GM12878 (cell line): ENCODE measurements at regions not wholly inside any gene's neighbourhood (a gene's known extent, or its start where the extent isn't known, plus 50 kb on each side); places are given as distances from the start of the nearest gene placed in this dataset.

Experiments
- ATAC-seq: fragments of 200-7000 bp; cut with Tn5 transposase; 3 replicates; pipeline ENCODE4 v1.9.1; 2020; ENCODE audit warnings: mild to moderate bottlenecking, moderate library complexity
- BruUV-seq: library from RNA; stranded (reverse); fragments of 400-500 nt; replicated peaks from 2 replicates; lab custom pipeline; 2021; lab: Mats Ljungman, UMichigan
- CTCF ChIA-PET: fragments of 300-600 bp; sonication (Branson Sonifier 250); formaldehyde crosslinking; extraction: SDS; loops from one replicate; lab custom pipeline; 2021; ENCODE audit warnings: inconsistent platforms; lab: Yijun Ruan, JAX
- POLR2A ChIA-PET: fragments of 350-600 bp; formaldehyde crosslinking; extraction: SDS; loops from one replicate; lab custom pipeline; 2021; ENCODE audit warnings: inconsistent platforms; lab: Charles Lee
- RAD21 ChIA-PET: fragments of 300-600 bp; sonication (Branson Sonifier 250); formaldehyde crosslinking; loops from one replicate; lab custom pipeline; 2023; ENCODE audit warnings: antibody characterized with exemption; ENCODE audit not compliant: unreplicated experiment; lab: Charles Lee
- SMC1A ChIA-PET: fragments of 300-600 bp; sonication (Branson Sonifier 250); formaldehyde crosslinking; loops from one replicate; lab custom pipeline; 2023; ENCODE audit not compliant: unreplicated experiment, uncharacterized antibody; lab: Charles Lee
- DNase-seq: peaks from one replicate; pipeline ENCODE4 v3.0.0-alpha.2; 2011; ENCODE audit warnings: low read depth, low spot score
- FAIRE-seq: peaks from 3 replicates; lab custom pipeline; 2011; peaks lifted over from hg19 to GRCh38; lab: Jason Lieb, UNC
- H2AFZ ChIP-seq: 2 replicates; pipeline ENCODE4 v1.6.0; 2011; ENCODE audit warnings: low read depth, low read length, control low read depth; ENCODE audit not compliant: control insufficient read depth
- H3K27ac ChIP-seq: 2 replicates; pipeline ENCODE4 v1.5.1; 2011; ENCODE audit warnings: control low read depth; ENCODE audit not compliant: control insufficient read depth, insufficient read depth
- H3K27me3 ChIP-seq, 2 experiments: replicated peaks in 1 of 2; 2 replicates each; pipeline versions ENCODE4 v1.6.0 to v1.6.1; 2011; ENCODE audit warnings: low read length in 1 of 2; ENCODE audit not compliant: control insufficient read depth in 2 of 2, insufficient read depth in 2 of 2
- H3K36me3 ChIP-seq, 2 experiments: 2 replicates each; pipeline ENCODE4 v1.5.1; 2011; ENCODE audit warnings: low read length in 1 of 2; ENCODE audit not compliant: control insufficient read depth in 2 of 2, insufficient read depth in 2 of 2
- H3K4me1 ChIP-seq: 2 replicates; pipeline ENCODE4 v1.6.1; 2011; ENCODE audit warnings: mild to moderate bottlenecking, low read length, moderate library complexity, mixed read lengths; ENCODE audit not compliant: control insufficient read depth, insufficient read depth
- H3K4me2 ChIP-seq: 2 replicates; pipeline ENCODE4 v1.6.0; 2011; ENCODE audit warnings: control low read depth; ENCODE audit not compliant: control insufficient read depth, insufficient read depth
- H3K4me3 ChIP-seq: fragments of 200-600 bp; sonication (generic); 2 replicates; pipeline ENCODE4 v1.5.1; 2016
- H3K79me2 ChIP-seq: 2 replicates; pipeline ENCODE4 v1.6.0; 2011; ENCODE audit warnings: low read length; ENCODE audit not compliant: control insufficient read depth, insufficient read depth
- H3K9ac ChIP-seq: 2 replicates; pipeline ENCODE4 v1.8.0; 2011; ENCODE audit warnings: low read length, control low read depth, mixed read lengths; ENCODE audit not compliant: control insufficient read depth, insufficient read depth
- H3K9me3 ChIP-seq: replicated peaks from 3 replicates; pipeline ENCODE4 v1.5.1; 2011; ENCODE audit warnings: mild to moderate bottlenecking, low read length; ENCODE audit not compliant: control insufficient read depth, insufficient read depth
- H4K20me1 ChIP-seq: 2 replicates; pipeline ENCODE4 v1.6.0; 2011; ENCODE audit not compliant: control insufficient read depth, insufficient read depth
- CTCF ChIP-seq, 3 experiments: IDR thresholded peaks in 2 of 3; conservative IDR thresholded peaks in 1 of 3; 2 replicates each; pipeline ENCODE4 v1.5.1; 2011; ENCODE audit warnings: low read depth in 3 of 3, low read length in 3 of 3, mild to moderate bottlenecking in 3 of 3, control low read depth in 2 of 3, moderate library complexity in 2 of 3, inconsistent platforms in 1 of 3, mixed read lengths in 1 of 3; ENCODE audit not compliant: control insufficient read depth in 2 of 3, insufficient read depth in 1 of 3; ENCODE audit errors: extremely low read depth in 1 of 3
- FOS ChIP-seq: IDR thresholded peaks from 3 replicates; pipeline ENCODE4 v1.6.1; 2011; ENCODE audit warnings: borderline replicate concordance; ENCODE audit not compliant: insufficient read length; ENCODE audit errors: extremely low read depth
- PKNOX1 ChIP-seq: fragments of 450-650 bp; IDR thresholded peaks from 2 replicates; pipeline ENCODE4 v1.6.1; 2016; ENCODE audit warnings: mild to moderate bottlenecking
- RAD21 ChIP-seq: IDR thresholded peaks from 2 replicates; pipeline ENCODE4 v1.6.1; 2011; ENCODE audit warnings: mild to moderate bottlenecking, low read depth, low read length, moderate library complexity; ENCODE audit not compliant: insufficient read depth
- SMC3 ChIP-seq: IDR thresholded peaks from 2 replicates; pipeline ENCODE4 v1.6.1; 2011; ENCODE audit warnings: low read length, improper control_type of control experiment, borderline replicate concordance
- TCF3 ChIP-seq: IDR thresholded peaks from 2 replicates; pipeline ENCODE4 v1.6.1; 2012; ENCODE audit warnings: low read depth, mild to moderate bottlenecking, low read length, borderline replicate concordance; ENCODE audit not compliant: insufficient read depth
- WRNIP1 ChIP-seq: IDR thresholded peaks from 2 replicates; pipeline ENCODE4 v1.6.1; 2011; ENCODE audit warnings: low read depth, low read length, improper control_type of control experiment, borderline replicate concordance
- ZNF687 ChIP-seq: fragments of 450-650 bp; IDR thresholded peaks from 2 replicates; pipeline ENCODE4 v1.6.1; 2017; ENCODE audit warnings: mild to moderate bottlenecking, moderate library complexity
- WGBS: methylation state at CpG from one replicate; pipeline ENCODE4 v1.1.6; 2016; ENCODE audit warnings: low lambda C conversion rate; ENCODE audit not compliant: insufficient replicate concordance, insufficient coverage; ENCODE audit errors: missing lambda C conversion rate; 5-methylcytosine and 5-hydroxymethylcytosine counted together
- in situ Hi-C: fragments of 300-500 bp; cut with MboI; formaldehyde crosslinking; loops from 9 replicates; pipeline ENCODE4 v1.14.3; 2018; ENCODE audit warnings: mixed read lengths
- intact Hi-C: fragments of 100-400 bp; cut with micrococcal nuclease; formaldehyde crosslinking; loops from one replicate; pipeline ENCODE4 v1.14.2; 2022; ENCODE audit not compliant: unreplicated experiment

- Histone ChIP-seq H4K20me1 (no peaks in the 10 kb centered on the region), H3K27me3 (peaks cover 2 to 4% of the 10 kb centered on the region in 2 experiments; a peak in 2 of 4 replicates), H3K4me3 (no peak overlapping the region), H3K36me3 (no peaks in the 10 kb centered on the region), H3K9ac (no peak overlapping the region), H3K4me2 (no peak overlapping the region), H3K4me1 (no peaks in the 10 kb centered on the region), H2AFZ (no peak overlapping the region), H3K27ac (no peak overlapping the region)
- WGBS = 23% methylated on average over 7 of the region's 7 CpGs
- DNase-seq = no peak
- intact Hi-C loops (loop anchor here (1.0 to 10.0 kb wide), 5 partner anchors 26 to 604 kb away; no protein-coding TSS in a partner anchor), in situ Hi-C loops (no loop called here)
- FAIRE-seq = peak; percentile 71
- ChIA-PET RAD21 (interaction anchor here (0.6 to 2.2 kb wide), 6 partner anchors 14 to 603 kb away, joined by 3 to 8 read pairs (median 4); no protein-coding TSS in a partner anchor), SMC1A (interaction anchor here (1.0 to 3.6 kb wide), 15 partner anchors 9 to 604 kb away, joined by 3 to 16 read pairs (median 4); no protein-coding TSS in a partner anchor), POLR2A (no interaction called here)
- BruUV-seq = no TSS peak
- ATAC-seq = peak; percentile 93
- TF ChIP-seq RAD21 = peak; percentile 85
- peak; percentile 63 to 68 (median 63); a peak in 5 of 6 replicates for TF ChIP-seq CTCF (IDR thresholded peaks at IDR 0.05 in 2 of 3, conservative IDR thresholded peaks at IDR 0.05 in 1 of 3; ENCODE audit: control insufficient read depth in 2 of 3, extremely low read depth in 1 of 3, insufficient read depth in 1 of 3, low read depth in 3 of 3, low read length in 3 of 3)
- TF ChIP-seq WRNIP1 = no peak
- TF ChIP-seq PKNOX1 = 0 out of 2 replicates have a peak, but pooled peaks have one; percentile 30
- no peak for TF ChIP-seq ZNF687
- peak; percentile 76 for TF ChIP-seq SMC3
- TF ChIP-seq TCF3 = 0 out of 2 replicates have a peak, but pooled peaks have one; percentile 30
- TF ChIP-seq FOS = no peak
- TF ChIP-seq, all 136 proteins: peak for 5
- Histone ChIP-seq H3K79me2 (no peaks in the 10 kb centered on the region), H3K9me3 (no peaks in the 10 kb centered on the region)
- CTCF ChIA-PET = interaction anchor here (0.9 to 5.1 kb wide), 24 partner anchors 9 to 1166 kb away, joined by 3 to 36 read pairs (median 4); partner anchors contain the start of gene EGR2
Measured at GRCh38 chr10:62554632-62555199, 180.5 kb downstream of the ZNF365 start.
